Hepatocyte (in vitro differentiated cells): ENCODE measurements at regions not wholly inside any gene's neighbourhood (a gene's known extent, or its start where the extent isn't known, plus 50 kb on each side); places are given as distances from the start of the nearest gene placed in this dataset.

Experiments
- DNase-seq: peaks from one replicate; pipeline ENCODE4 v3.0.0-alpha.2; 2016; ENCODE audit warnings: low spot score
- H2AFZ ChIP-seq: fragments of 200-600 bp; sonication (generic); 2 replicates; pipeline ENCODE4 v1.6.0; 2016; ENCODE audit warnings: antibody characterized with exemption, mild to moderate bottlenecking
- H3K27ac ChIP-seq: fragments of 200-600 bp; sonication (generic); 2 replicates; pipeline ENCODE4 v1.5.1; 2016; ENCODE audit warnings: mild to moderate bottlenecking
- H3K27me3 ChIP-seq: fragments of 200-600 bp; sonication (generic); 2 replicates; pipeline ENCODE4 v1.6.1; 2016
- H3K36me3 ChIP-seq: fragments of 200-600 bp; sonication (generic); replicated peaks from 2 replicates; pipeline ENCODE4 v1.5.1; 2016; ENCODE audit warnings: low read depth; ENCODE audit not compliant: insufficient read depth
- H3K4me1 ChIP-seq: fragments of 200-600 bp; sonication (generic); 2 replicates; pipeline ENCODE4 v1.5.1; 2016; ENCODE audit warnings: mild to moderate bottlenecking, moderate library complexity; ENCODE audit not compliant: insufficient read depth
- H3K4me2 ChIP-seq: fragments of 200-600 bp; sonication (generic); 2 replicates; pipeline ENCODE4 v1.6.0; 2016
- H3K4me3 ChIP-seq: fragments of 200-600 bp; sonication (generic); 2 replicates; pipeline ENCODE4 v1.5.1; 2016; ENCODE audit warnings: mild to moderate bottlenecking
- H3K79me2 ChIP-seq: fragments of 200-600 bp; sonication (generic); 2 replicates; pipeline ENCODE4 v1.6.0; 2017; ENCODE audit warnings: mild to moderate bottlenecking
- H3K9me2 ChIP-seq: fragments of 200-600 bp; sonication (generic); replicated peaks from 2 replicates; pipeline ENCODE4 v1.6.0; 2017; ENCODE audit warnings: mild to moderate bottlenecking; ENCODE audit not compliant: insufficient read depth
- H3K9me3 ChIP-seq: fragments of 200-600 bp; sonication (generic); 2 replicates; pipeline ENCODE4 v1.5.1; 2016; ENCODE audit warnings: low read depth, mild to moderate bottlenecking
- H4K20me1 ChIP-seq: fragments of 200-600 bp; sonication (generic); 2 replicates; pipeline ENCODE4 v1.6.0; 2016; ENCODE audit warnings: mild to moderate bottlenecking; ENCODE audit not compliant: insufficient read depth, poor library complexity, severe bottlenecking
- EZH2 ChIP-seq: fragments of 200-600 bp; sonication (generic); IDR thresholded peaks from 2 replicates; pipeline ENCODE4 v1.6.1; 2016; ENCODE audit warnings: antibody characterized with exemption, mild to moderate bottlenecking, borderline replicate concordance
- EZH2phosphoT487 ChIP-seq: fragments of 200-600 bp; sonication (generic); IDR thresholded peaks from one replicate; pipeline ENCODE4 v1.6.1; 2018; ENCODE audit warnings: antibody characterized with exemption, mild to moderate bottlenecking, low read depth, moderate library complexity; ENCODE audit not compliant: unreplicated experiment, severe bottlenecking
- WGBS: methylation state at CpG from one replicate; pipeline ENCODE4 v1.1.6; 2016; ENCODE audit warnings: low lambda C conversion rate; ENCODE audit errors: missing lambda C conversion rate; 5-methylcytosine and 5-hydroxymethylcytosine counted together
- TF ChIP-seq, protein P1 (sequence below): fragments of 200-600 bp; sonication (generic); IDR thresholded peaks from 2 replicates; pipeline ENCODE4 v1.5.1; 2016; ENCODE audit warnings: antibody characterized with exemption, mild to moderate bottlenecking; ENCODE audit not compliant: poor library complexity

DNA sequence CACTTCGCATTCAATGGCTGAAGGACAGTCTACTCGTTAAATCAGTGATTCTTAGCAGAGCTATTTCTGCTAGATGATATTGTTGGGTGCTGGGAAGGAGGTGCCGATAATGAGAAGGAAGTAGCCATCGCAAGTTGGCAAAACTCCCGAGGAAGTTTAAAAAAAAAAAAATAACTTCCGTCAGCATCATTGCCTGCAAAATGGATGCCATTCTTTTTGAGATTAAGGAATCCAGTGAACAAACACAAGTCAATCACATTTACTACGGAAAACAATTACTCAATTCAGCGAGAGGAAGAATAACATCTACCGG, 74.4 kb upstream of the SFMBT2 start:
- Histone ChIP-seq H3K4me3 (no peak overlapping the region), H3K4me2 (no peak overlapping the region)

DNA sequence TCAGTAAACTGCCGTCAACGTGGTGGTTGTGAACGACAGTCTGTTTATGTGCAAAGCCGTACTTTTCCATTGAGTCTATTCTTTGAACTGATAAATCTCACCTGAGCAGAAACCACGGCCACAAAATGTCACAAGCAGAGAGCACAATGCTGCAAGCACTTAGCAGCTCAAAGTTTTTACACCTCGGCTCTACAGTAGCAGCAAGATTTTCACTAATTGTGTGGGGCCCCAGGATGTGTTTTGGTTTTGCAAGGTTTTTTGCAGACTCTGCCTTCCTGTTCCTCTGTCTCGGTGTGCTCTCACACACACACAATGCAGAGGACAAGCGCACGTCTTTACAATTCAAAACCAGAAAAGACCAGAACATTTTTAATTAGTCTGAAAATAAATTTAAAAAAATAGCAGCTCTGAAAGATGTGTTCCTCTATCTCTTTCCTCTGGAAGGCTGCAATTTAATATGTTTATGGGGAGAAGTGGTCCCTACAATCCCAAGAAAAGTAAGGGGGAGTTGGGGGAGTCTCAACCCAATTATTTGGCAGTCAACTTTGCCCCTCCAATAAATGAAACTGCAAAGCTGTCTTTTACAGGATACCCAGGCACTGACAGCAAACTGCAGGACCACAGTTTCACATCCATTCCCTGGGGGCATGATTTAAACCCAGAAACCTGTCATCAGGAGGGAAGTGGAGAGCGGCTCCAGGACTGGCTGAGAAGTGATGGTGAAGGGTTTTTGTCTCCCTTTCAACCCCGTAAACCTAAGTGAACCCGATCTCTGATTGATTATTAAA, 73.8 kb upstream of the SFMBT2 start:
- H3K27me3 ChIP-seq = no peaks in the 10 kb centered on the region
- TF ChIP-seq EZH2 (no peak), EZH2phosphoT487 (no peak)
- TF ChIP-seq, protein P1, sequence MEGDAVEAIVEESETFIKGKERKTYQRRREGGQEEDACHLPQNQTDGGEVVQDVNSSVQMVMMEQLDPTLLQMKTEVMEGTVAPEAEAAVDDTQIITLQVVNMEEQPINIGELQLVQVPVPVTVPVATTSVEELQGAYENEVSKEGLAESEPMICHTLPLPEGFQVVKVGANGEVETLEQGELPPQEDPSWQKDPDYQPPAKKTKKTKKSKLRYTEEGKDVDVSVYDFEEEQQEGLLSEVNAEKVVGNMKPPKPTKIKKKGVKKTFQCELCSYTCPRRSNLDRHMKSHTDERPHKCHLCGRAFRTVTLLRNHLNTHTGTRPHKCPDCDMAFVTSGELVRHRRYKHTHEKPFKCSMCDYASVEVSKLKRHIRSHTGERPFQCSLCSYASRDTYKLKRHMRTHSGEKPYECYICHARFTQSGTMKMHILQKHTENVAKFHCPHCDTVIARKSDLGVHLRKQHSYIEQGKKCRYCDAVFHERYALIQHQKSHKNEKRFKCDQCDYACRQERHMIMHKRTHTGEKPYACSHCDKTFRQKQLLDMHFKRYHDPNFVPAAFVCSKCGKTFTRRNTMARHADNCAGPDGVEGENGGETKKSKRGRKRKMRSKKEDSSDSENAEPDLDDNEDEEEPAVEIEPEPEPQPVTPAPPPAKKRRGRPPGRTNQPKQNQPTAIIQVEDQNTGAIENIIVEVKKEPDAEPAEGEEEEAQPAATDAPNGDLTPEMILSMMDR = no peak
- H3K4me2 ChIP-seq = peak overlapping the region; percentile 6
- DNase-seq = no peak
- H3K4me1 ChIP-seq = peaks cover 9% of the 10 kb centered on the region
- H3K36me3 ChIP-seq = no peaks in the 10 kb centered on the region
- H3K27ac ChIP-seq = no peak overlapping the region
- no peaks in the 10 kb centered on the region for H4K20me1 ChIP-seq
- WGBS = 36% methylated on average over 12 of the region's 12 CpGs
- H2AFZ ChIP-seq = peak overlapping the region; percentile 50
- H3K9me2 ChIP-seq = no peaks in the 10 kb centered on the region
- H3K9me3 ChIP-seq = no peaks in the 10 kb centered on the region
- no peak overlapping the region for H3K4me3 ChIP-seq
- H3K79me2 ChIP-seq = no peaks in the 10 kb centered on the region

More for the DNA sequence above, 74.4 kb upstream of the SFMBT2 start:
- H2AFZ ChIP-seq = no peak overlapping the region
- H4K20me1 ChIP-seq = no peaks in the 10 kb centered on the region
- H3K4me1 ChIP-seq = peaks cover 9% of the 10 kb centered on the region
- H3K79me2 ChIP-seq = no peaks in the 10 kb centered on the region
- H3K9me2 ChIP-seq = no peaks in the 10 kb centered on the region
- WGBS = 60% methylated on average over 9 of the region's 9 CpGs
- no peak for DNase-seq
- no peaks in the 10 kb centered on the region for H3K36me3 ChIP-seq
- H3K9me3 ChIP-seq = no peaks in the 10 kb centered on the region
- no peak overlapping the region for H3K27ac ChIP-seq
- H3K27me3 ChIP-seq = no peaks in the 10 kb centered on the region
- no peak for TF ChIP-seq EZH2phosphoT487
- TF ChIP-seq, protein P1 = no peak
- TF ChIP-seq EZH2 = no peak

DNA sequence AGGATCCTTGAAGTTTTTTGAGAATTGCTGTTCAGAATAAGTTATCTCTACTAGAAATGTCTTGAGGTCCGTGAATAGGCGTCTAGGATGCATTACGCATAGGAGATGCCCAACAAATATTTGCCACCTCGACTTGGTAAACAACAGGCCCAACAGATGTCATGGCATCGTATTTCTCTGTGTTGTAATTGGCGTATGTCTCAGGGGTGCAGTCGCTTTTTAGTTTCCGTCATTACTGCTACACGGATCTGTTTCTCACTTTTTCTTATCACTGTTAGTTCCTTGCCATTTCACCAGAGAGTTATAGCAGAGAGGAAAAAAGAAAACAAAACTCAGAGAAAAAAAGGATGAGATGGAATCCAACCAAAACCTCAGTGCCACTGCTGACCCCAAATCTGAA, 73.0 kb upstream of the SFMBT2 start:
- Histone ChIP-seq H3K4me1 (peaks cover 4% of the 10 kb centered on the region), H3K36me3 (no peaks in the 10 kb centered on the region), H4K20me1 (no peaks in the 10 kb centered on the region), H2AFZ (no peak overlapping the region), H3K4me2 (no peak overlapping the region), H3K79me2 (no peaks in the 10 kb centered on the region), H3K9me3 (no peaks in the 10 kb centered on the region), H3K27me3 (no peaks in the 10 kb centered on the region), H3K4me3 (no peak overlapping the region), H3K9me2 (no peaks in the 10 kb centered on the region), H3K27ac (no peak overlapping the region)
- 90% methylated on average over 9 of the region's 9 CpGs for WGBS
- TF ChIP-seq EZH2 (no peak), EZH2phosphoT487 (no peak)
- TF ChIP-seq, protein P1 = no peak
- no peak for DNase-seq
